ENCODE measurements at regions not wholly inside any gene's neighbourhood (a gene's known extent, or its start where the extent isn't known, plus 50 kb on each side); places are given as distances from the start of the nearest gene placed in this dataset.

- Histone ChIP-seq H3K4me3 (ENCODE audit: low read length) (no peak overlapping the region), H3K27me3 (ENCODE audit: control insufficient read depth, insufficient read depth, low read length, poor library complexity, severe bottlenecking) (no peaks in the 10 kb centered on the region), H3K27ac (ENCODE audit: low read depth, low read length) (no peak overlapping the region), H3K36me3 (ENCODE audit: control insufficient read depth, insufficient read depth, low read length) (no peaks in the 10 kb centered on the region), H3K4me1 (ENCODE audit: control insufficient read depth, insufficient read depth, low read length) (no peaks in the 10 kb centered on the region), H3K9me3 (ENCODE audit: control insufficient read depth, low read length) (no peaks in the 10 kb centered on the region), H3K9ac (ENCODE audit: extremely low read depth, low read length, poor library complexity, severe bottlenecking) (no peak overlapping the region)
- no peak for TF ChIP-seq CTCF (conservative IDR thresholded peaks at IDR 0.05)
- no peak overlapping the region for H3K4me3 Mint-ChIP-seq
- H3K27me3 Mint-ChIP-seq (ENCODE audit: insufficient read depth), result no peaks in the 10 kb centered on the region
- no peaks in the 10 kb centered on the region for H3K36me3 Mint-ChIP-seq (ENCODE audit: low read depth)
- no peak overlapping the region for H3K27ac Mint-ChIP-seq
- no peaks in the 10 kb centered on the region for H3K4me1 Mint-ChIP-seq
- no peak for DNase-seq
- no peaks in the 10 kb centered on the region for H3K9me3 Mint-ChIP-seq
These were observed 338.8 kb upstream of the SEMA3D start for GRCh38 chr7:85525676-85526075.

GRCh38 chr7:85522070-85522469, 335.2 kb upstream of the SEMA3D start:
- H3K4me1 Mint-ChIP-seq, result no peaks in the 10 kb centered on the region

GRCh38 chr7:85521108-85521694, 334.3 kb upstream of the SEMA3D start:
- Mint-ChIP-seq H3K27ac (no peak overlapping the region), H3K27me3 (ENCODE audit: insufficient read depth) (no peaks in the 10 kb centered on the region), H3K4me1 (no peaks in the 10 kb centered on the region), H3K4me3 (no peak overlapping the region), H3K9me3 (no peaks in the 10 kb centered on the region), H3K36me3 (ENCODE audit: low read depth) (no peaks in the 10 kb centered on the region)
- Histone ChIP-seq H3K27ac (ENCODE audit: low read depth, low read length) (no peak overlapping the region), H3K4me1 (ENCODE audit: control insufficient read depth, insufficient read depth, low read length) (no peaks in the 10 kb centered on the region), H3K27me3 (ENCODE audit: control insufficient read depth, insufficient read depth, low read length, poor library complexity, severe bottlenecking) (no peaks in the 10 kb centered on the region), H3K36me3 (ENCODE audit: control insufficient read depth, insufficient read depth, low read length) (no peaks in the 10 kb centered on the region), H3K4me3 (ENCODE audit: low read length) (no peak overlapping the region), H3K9me3 (ENCODE audit: control insufficient read depth, low read length) (no peaks in the 10 kb centered on the region), H3K9ac (ENCODE audit: extremely low read depth, low read length, poor library complexity, severe bottlenecking) (no peak overlapping the region)
- TF ChIP-seq CTCF (conservative IDR thresholded peaks at IDR 0.05), result no peak
- DNase-seq, result no peak
- WGBS, 2 experiments (ENCODE audit: insufficient coverage in 1 of 2, insufficient read length in 1 of 2), result 87 to 98% methylated on average over 3 of the region's 3 CpGs

More at GRCh38 chr7:85522070-85522469, 335.2 kb upstream of the SEMA3D start:
- Histone ChIP-seq H3K27me3 (ENCODE audit: control insufficient read depth, insufficient read depth, low read length, poor library complexity, severe bottlenecking) (no peaks in the 10 kb centered on the region), H3K9ac (ENCODE audit: extremely low read depth, low read length, poor library complexity, severe bottlenecking) (no peak overlapping the region), H3K9me3 (ENCODE audit: control insufficient read depth, low read length) (no peaks in the 10 kb centered on the region), H3K36me3 (ENCODE audit: control insufficient read depth, insufficient read depth, low read length) (no peaks in the 10 kb centered on the region), H3K4me3 (ENCODE audit: low read length) (no peak overlapping the region), H3K4me1 (ENCODE audit: control insufficient read depth, insufficient read depth, low read length) (no peaks in the 10 kb centered on the region), H3K27ac (ENCODE audit: low read depth, low read length) (no peak overlapping the region)
- Mint-ChIP-seq H3K4me3 (no peak overlapping the region), H3K9me3 (no peaks in the 10 kb centered on the region), H3K36me3 (ENCODE audit: low read depth) (no peaks in the 10 kb centered on the region), H3K27me3 (ENCODE audit: insufficient read depth) (no peaks in the 10 kb centered on the region), H3K27ac (no peak overlapping the region)
- WGBS, 2 experiments (ENCODE audit: insufficient coverage in 1 of 2, insufficient read length in 1 of 2), result 86 to 100% methylated on average over 1 to 4 of the region's 4 CpGs
- no peak for TF ChIP-seq CTCF (conservative IDR thresholded peaks at IDR 0.05)
- DNase-seq, result no peak
